Progenitor cell of endocrine pancreas (in vitro differentiated cells): ENCODE measurements at regions not wholly inside any gene's neighbourhood (a gene's known extent, or its start where the extent isn't known, plus 50 kb on each side); places are given as distances from the start of the nearest gene placed in this dataset.

ENCODE experiments used
- DNase-seq: peaks from one replicate; pipeline ENCODE4 v3.0.0; 2021; ENCODE audit warnings: low spot score; ENCODE audit not compliant: unreplicated experiment
- H3K27ac Mint-ChIP-seq: 2 replicates; pipeline ENCODE4 v1.8.0; 2021; ENCODE audit warnings: mild to moderate bottlenecking, moderate library complexity, mixed read lengths
- H3K27me3 Mint-ChIP-seq: 2 replicates; pipeline ENCODE4 v1.8.0; 2021; ENCODE audit warnings: mixed read lengths
- H3K36me3 Mint-ChIP-seq: 2 replicates; pipeline ENCODE4 v1.8.0; 2022; ENCODE audit warnings: mixed read lengths; ENCODE audit not compliant: insufficient read depth
- H3K4me1 Mint-ChIP-seq: 2 replicates; pipeline ENCODE4 v1.8.0; 2021; ENCODE audit warnings: low read depth, mixed read lengths
- H3K4me3 Mint-ChIP-seq: 2 replicates; pipeline ENCODE4 v1.8.0; 2021; ENCODE audit warnings: low read depth, mild to moderate bottlenecking, moderate library complexity, mixed read lengths
- H3K9me3 Mint-ChIP-seq: 2 replicates; pipeline ENCODE4 v1.8.0; 2021; ENCODE audit warnings: low read depth, mixed read lengths
- CTCF ChIP-seq: fragments of 200-600 bp; sonication (generic); IDR thresholded peaks from one replicate; pipeline ENCODE4 v1.5.0; 2021; ENCODE audit warnings: antibody characterized with exemption, mild to moderate bottlenecking; ENCODE audit not compliant: unreplicated experiment

GRCh38 chr3:44021651-44022594 lies 219.8 kb upstream of the TOPAZ1 start:
- Mint-ChIP-seq H3K9me3 (no peaks in the 10 kb centered on the region), H3K27ac (no peak overlapping the region), H3K4me1 (peaks cover 7% of the 10 kb centered on the region), H3K4me3 (peak overlapping the region; percentile 59), H3K27me3 (peaks cover 85% of the 10 kb centered on the region), H3K36me3 (no peaks in the 10 kb centered on the region)
- no peak for DNase-seq
- TF ChIP-seq CTCF = no peak

GRCh38 chr3:44023961-44024593 lies 217.6 kb upstream of the TOPAZ1 start:
- Mint-ChIP-seq H3K27me3 (peaks cover 89% of the 10 kb centered on the region), H3K4me1 (peaks cover 7% of the 10 kb centered on the region), H3K4me3 (no peak overlapping the region), H3K9me3 (no peaks in the 10 kb centered on the region), H3K27ac (no peak overlapping the region), H3K36me3 (no peaks in the 10 kb centered on the region)
- no peak for TF ChIP-seq CTCF
- DNase-seq = no peak

- Mint-ChIP-seq H3K4me3 (no peak overlapping the region), H3K36me3 (no peaks in the 10 kb centered on the region), H3K27me3 (peaks cover 70% of the 10 kb centered on the region), H3K27ac (no peak overlapping the region), H3K4me1 (peaks cover 4% of the 10 kb centered on the region), H3K9me3 (no peaks in the 10 kb centered on the region)
- TF ChIP-seq CTCF = no peak
- no peak for DNase-seq
Observed at GRCh38 chr3:44026220-44026865, 215.3 kb upstream of the TOPAZ1 start.

GRCh38 chr3:44029100-44029499 lies 212.6 kb upstream of the TOPAZ1 start:
- H3K36me3 Mint-ChIP-seq = no peaks in the 10 kb centered on the region
- peaks cover 55% of the 10 kb centered on the region for H3K27me3 Mint-ChIP-seq
- H3K27ac Mint-ChIP-seq = no peak overlapping the region
- H3K9me3 Mint-ChIP-seq = no peaks in the 10 kb centered on the region
- no peak for TF ChIP-seq CTCF
- no peak for DNase-seq
- no peak overlapping the region for H3K4me3 Mint-ChIP-seq
- H3K4me1 Mint-ChIP-seq = no peaks in the 10 kb centered on the region

GRCh38 chr3:44030285-44030684 lies 211.4 kb upstream of the TOPAZ1 start:
- Mint-ChIP-seq H3K9me3 (no peaks in the 10 kb centered on the region), H3K27ac (no peak overlapping the region), H3K36me3 (no peaks in the 10 kb centered on the region), H3K4me1 (no peaks in the 10 kb centered on the region), H3K27me3 (peaks cover 44% of the 10 kb centered on the region), H3K4me3 (no peak overlapping the region)
- TF ChIP-seq CTCF = no peak
- DNase-seq = no peak
